AG10803 (cell line): ENCODE measurements at regions not wholly inside any gene's neighbourhood (a gene's known extent, or its start where the extent isn't known, plus 50 kb on each side); places are given as distances from the start of the nearest gene placed in this dataset.
"Not testable (repeated sequence)": the region's sequence is repeated elsewhere in the genome, so short reads cannot be mapped to it uniquely, and the experiment has no call there.

Source experiments
- DNase-seq: peaks from one replicate; pipeline ENCODE4 v3.0.0; 2010; ENCODE audit warnings: low read depth
- H3K4me3 ChIP-seq: 2 replicates; pipeline ENCODE4 v1.5.1; 2011; ENCODE audit warnings: mild to moderate bottlenecking, low read length, control low read depth
- CTCF ChIP-seq: conservative IDR thresholded peaks from 2 replicates; pipeline ENCODE4 v1.5.1; 2011; ENCODE audit warnings: mild to moderate bottlenecking, low read length, control low read depth, inconsistent platforms

DNA sequence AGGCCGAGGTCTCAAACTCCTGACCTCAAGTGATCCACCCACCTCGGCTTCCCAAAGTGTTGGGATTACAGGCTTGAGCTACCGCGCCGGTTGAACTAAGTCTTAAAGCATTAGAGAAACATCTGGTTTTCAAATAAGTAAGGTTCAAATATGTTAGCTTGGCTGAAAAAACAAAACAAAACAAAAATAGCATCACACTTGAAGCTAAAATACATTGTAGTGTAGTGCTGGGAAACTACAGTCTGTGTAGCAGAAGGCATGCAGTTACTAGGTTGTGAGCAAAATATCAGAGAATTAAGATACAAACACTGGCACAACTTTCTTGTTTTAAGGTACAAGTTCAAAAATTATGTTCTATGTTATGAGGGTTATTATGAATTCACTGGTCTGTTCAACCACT lies 224.8 kb upstream of the CHORDC1 start:
- no peak overlapping the region for H3K4me3 ChIP-seq
- no peak for DNase-seq
- TF ChIP-seq CTCF, result no peak

DNA sequence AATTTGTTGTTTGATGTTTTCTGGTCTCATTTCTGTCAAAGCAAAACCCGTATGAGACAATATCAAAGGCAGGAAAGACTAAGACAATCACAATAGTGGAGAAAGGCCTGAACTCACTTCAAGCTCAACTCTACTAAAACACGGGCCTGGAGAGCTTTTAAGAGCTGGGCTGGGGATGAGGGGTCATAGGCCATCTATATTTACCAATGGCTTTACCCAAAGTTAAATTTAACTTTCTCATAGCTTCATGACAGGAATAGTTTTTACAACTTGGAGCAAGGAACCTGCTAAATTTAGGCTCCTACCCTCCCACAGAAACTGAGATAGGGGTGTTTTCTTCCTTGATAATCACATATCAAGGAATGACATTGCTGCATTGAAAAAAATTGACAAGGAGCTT lies 223.4 kb upstream of the CHORDC1 start:
- no peak for TF ChIP-seq CTCF
- no peak for DNase-seq
- H3K4me3 ChIP-seq, result no peak overlapping the region

- DNase-seq, result no peak
- TF ChIP-seq CTCF, result no peak
- no peak overlapping the region for H3K4me3 ChIP-seq
Measured at GRCh38 chr11:90438069-90438468, 215.2 kb upstream of the CHORDC1 start.

DNA sequence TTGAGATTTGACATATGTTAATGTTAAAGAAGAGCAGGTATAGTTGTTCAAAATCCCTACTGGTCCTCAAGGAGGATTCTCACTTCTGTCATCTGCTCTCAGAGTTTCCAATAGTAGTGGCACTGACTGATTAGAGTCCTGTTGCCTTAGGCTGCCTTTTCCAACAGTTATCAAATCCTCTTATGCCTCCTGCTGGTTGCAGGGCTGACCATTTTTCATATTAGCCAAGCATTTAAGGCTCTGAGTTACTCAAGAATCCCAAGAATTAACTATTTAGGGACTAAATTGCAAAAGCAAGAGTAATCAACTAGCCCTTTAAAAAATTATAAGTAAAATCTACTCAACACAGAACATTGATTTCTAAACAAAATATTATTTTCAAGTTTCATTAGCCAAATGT lies 212.0 kb upstream of the CHORDC1 start:
- TF ChIP-seq CTCF, result no peak
- no peak for DNase-seq
- no peak overlapping the region for H3K4me3 ChIP-seq

DNA sequence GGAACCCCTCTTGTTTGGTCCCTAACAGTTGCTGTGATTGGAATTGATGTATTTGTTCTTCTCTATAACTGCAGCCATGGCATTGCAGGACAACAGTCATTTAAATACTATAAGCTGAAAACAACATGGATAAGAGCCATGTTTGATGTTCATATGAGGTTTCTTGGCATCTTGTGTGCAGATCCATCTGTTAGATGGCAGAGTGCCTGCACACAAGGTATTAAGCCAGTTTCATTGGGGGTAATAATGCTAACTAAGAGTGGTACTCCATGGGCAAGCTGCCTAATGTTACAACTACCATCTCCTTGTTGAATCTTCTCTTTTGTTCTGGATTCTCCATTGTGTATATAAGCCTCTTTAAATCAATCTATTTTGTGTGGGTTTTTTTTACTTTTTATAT lies 206.0 kb upstream of the CHORDC1 start:
- H3K4me3 ChIP-seq, result no peak overlapping the region
- TF ChIP-seq CTCF, result no peak
- no peak for DNase-seq

DNA sequence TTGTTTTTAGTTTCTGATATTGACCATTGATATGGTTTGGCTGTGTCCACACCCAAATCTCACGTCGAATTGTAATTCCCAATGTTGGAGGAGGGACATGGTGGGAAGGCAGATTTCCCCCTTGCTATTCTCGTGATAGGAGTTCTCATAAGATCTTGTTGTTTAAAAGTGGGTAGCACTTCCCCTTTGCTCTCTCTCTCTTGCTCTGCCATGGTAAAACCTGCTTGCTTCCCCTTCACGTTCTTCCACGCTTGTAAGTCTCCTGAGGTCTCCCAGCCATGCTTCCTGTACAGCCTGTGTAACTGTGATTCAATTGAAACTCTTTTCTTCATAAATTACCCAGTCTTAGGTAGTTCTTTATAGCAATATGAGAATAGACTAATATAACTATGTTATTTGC lies 203.6 kb upstream of the CHORDC1 start:
- TF ChIP-seq CTCF, result no peak
- H3K4me3 ChIP-seq, result no peak overlapping the region
- DNase-seq, result no peak

- no peak for DNase-seq
- H3K4me3 ChIP-seq, result no peak overlapping the region
- no peak for TF ChIP-seq CTCF
Measured at GRCh38 chr11:90423378-90423777, 200.5 kb upstream of the CHORDC1 start.

- DNase-seq, H3K4me3 ChIP-seq: not testable (repeated sequence)
Measured at GRCh38 chr11:90422787-90423186, 199.9 kb upstream of the CHORDC1 start.
